HepG2 (cell line): ENCODE measurements at regions not wholly inside any gene's neighbourhood (a gene's known extent, or its start where the extent isn't known, plus 50 kb on each side); places are given as distances from the start of the nearest gene placed in this dataset.

ENCODE experiments used
- ATAC-seq: fragments of 200-7000 bp; cut with Tn5 transposase; 3 replicates; pipeline ENCODE4 v1.9.1; 2020; ENCODE audit warnings: mild to moderate bottlenecking, moderate library complexity
- BruUV-seq: library from RNA; stranded (reverse); fragments of 400-500 nt; replicated peaks from 2 replicates; lab custom pipeline; 2021; lab: Mats Ljungman, UMichigan
- CTCF ChIA-PET: fragments of 300-600 bp; formaldehyde crosslinking; extraction: SDS; loops from one replicate; lab custom pipeline; 2021; ENCODE audit warnings: low total read pairs, inconsistent platforms, low intra/inter-chr PET ratio; lab: Yijun Ruan, JAX
- POLR2A ChIA-PET: fragments of 350-600 bp; sonication (Branson Sonifier 250); formaldehyde crosslinking; loops from one replicate; lab custom pipeline; 2020; ENCODE audit warnings: antibody characterized with exemption, inconsistent platforms; lab: Yijun Ruan, JAX
- DNase-seq: peaks from one replicate; pipeline ENCODE4 v3.0.0-alpha.2; 2015; ENCODE audit warnings: low spot score
- FAIRE-seq: peaks from 3 replicates; lab custom pipeline; 2011; peaks lifted over from hg19 to GRCh38; lab: Jason Lieb, UNC
- H2AFZ ChIP-seq: one replicate; pipeline ENCODE4 v1.6.1; 2011; ENCODE audit warnings: low read length, inconsistent platforms
- H3K27ac ChIP-seq: fragments of 300-600 bp; 3 replicates; pipeline ENCODE4 v1.8.0; 2011; ENCODE audit warnings: mixed run types, mild to moderate bottlenecking, mixed read lengths, low read length, inconsistent platforms; ENCODE audit not compliant: insufficient read depth; ENCODE audit errors: extremely low read length
- H3K27me3 ChIP-seq, 2 experiments: fragments of 200-600 bp in 1 of 2; 2 replicates in 1 of 2; 3 replicates in 1 of 2; pipeline versions ENCODE4 v1.6.0 to v1.8.0; 2011; ENCODE audit warnings: low read length in 2 of 2, mild to moderate bottlenecking in 2 of 2, moderate library complexity in 2 of 2, inconsistent platforms in 1 of 2; ENCODE audit not compliant: insufficient read depth in 2 of 2, control insufficient read depth in 1 of 2
- H3K36me3 ChIP-seq, 2 experiments: fragments of 200-600 bp in 1 of 2; replicated peaks in 1 of 2; 2 replicates in 1 of 2; 3 replicates in 1 of 2; pipeline versions ENCODE4 v1.5.1 to v1.8.0; 2011; ENCODE audit warnings: low read length in 2 of 2, inconsistent platforms in 1 of 2; ENCODE audit not compliant: insufficient read depth in 2 of 2, control insufficient read depth in 1 of 2
- H3K4me1 ChIP-seq: 2 replicates; pipeline ENCODE4 v1.5.1; 2012; ENCODE audit warnings: low read length, inconsistent platforms; ENCODE audit not compliant: insufficient read depth
- H3K4me2 ChIP-seq: 2 replicates; pipeline ENCODE4 v1.6.0; 2011; ENCODE audit warnings: low read depth, low read length, inconsistent platforms
- H3K4me3 ChIP-seq, 3 experiments: fragments of 200-600 bp in 1 of 3; sonication (generic), shearing (Covaris generic) in 1 of 3; replicated peaks in 1 of 3; 2 replicates each; pipeline ENCODE4 v1.5.1; 2011 to 2016; ENCODE audit warnings: low read length in 3 of 3, inconsistent platforms in 2 of 3, low read depth in 2 of 3, mild to moderate bottlenecking in 2 of 3, control low read depth in 1 of 3, mixed read lengths in 1 of 3; ENCODE audit not compliant: insufficient read depth in 1 of 3
- H3K79me2 ChIP-seq: one replicate; pipeline ENCODE4 v1.6.1; 2011; ENCODE audit warnings: low read length, inconsistent platforms; ENCODE audit not compliant: insufficient read depth
- H3K9ac ChIP-seq: 2 replicates; pipeline ENCODE4 v1.6.0; 2011; ENCODE audit warnings: mild to moderate bottlenecking, low read depth, low read length, inconsistent platforms; ENCODE audit not compliant: insufficient read depth
- H3K9me3 ChIP-seq: 2 replicates; pipeline ENCODE4 v1.5.1; 2012; ENCODE audit warnings: mild to moderate bottlenecking, low read length
- H4K20me1 ChIP-seq: 2 replicates; pipeline ENCODE4 v1.6.0; 2011; ENCODE audit warnings: inconsistent platforms, mild to moderate bottlenecking, low read length, moderate library complexity; ENCODE audit not compliant: insufficient read depth
- SMARCE1 ChIP-seq: fragments of 450-650 bp; IDR thresholded peaks from 2 replicates; pipeline ENCODE4 v1.6.1; 2017; ENCODE audit warnings: borderline replicate concordance
- ZNF549 ChIP-seq: sonication (generic); formaldehyde crosslinking; IDR thresholded peaks from 2 replicates; pipeline ENCODE4 v1.5.0; 2020; ENCODE audit warnings: missing genetic modification reagents
- ZNF775 ChIP-seq: sonication (generic); formaldehyde crosslinking; IDR thresholded peaks from 2 replicates; pipeline ENCODE4 v1.4.0; 2020; ENCODE audit warnings: missing genetic modification reagents, mild to moderate bottlenecking, moderate library complexity, borderline replicate concordance
- WGBS: methylation state at CpG from one replicate; pipeline ENCODE4 v1.1.6; 2017; ENCODE audit warnings: low lambda C conversion rate; 5-methylcytosine and 5-hydroxymethylcytosine counted together
- in situ Hi-C: cut with HindIII; loops from 2 replicates; pipeline ENCODE4 v1.10.0; 2017; ENCODE audit warnings: low pct_unique_long_range_greater_than_20kb; ENCODE audit not compliant: extremely low pct_ligation_motif_present
- intact Hi-C: fragments of 100-400 bp; cut with micrococcal nuclease; formaldehyde crosslinking; loops from one replicate; pipeline ENCODE4 v1.10.0; 2022; ENCODE audit not compliant: unreplicated experiment
- TF ChIP-seq, protein P1 (sequence below): sonication (generic); formaldehyde crosslinking; IDR thresholded peaks from 2 replicates; pipeline ENCODE4 v1.8.1; 2023; ENCODE audit warnings: missing genetic modification reagents, inconsistent platforms, borderline replicate concordance
- TF ChIP-seq, protein P2 (sequence below): sonication (generic); formaldehyde crosslinking; IDR thresholded peaks from 2 replicates; pipeline ENCODE4 v1.4.0; 2020; ENCODE audit warnings: mild to moderate bottlenecking, missing genetic modification reagents, borderline replicate concordance

DNA sequence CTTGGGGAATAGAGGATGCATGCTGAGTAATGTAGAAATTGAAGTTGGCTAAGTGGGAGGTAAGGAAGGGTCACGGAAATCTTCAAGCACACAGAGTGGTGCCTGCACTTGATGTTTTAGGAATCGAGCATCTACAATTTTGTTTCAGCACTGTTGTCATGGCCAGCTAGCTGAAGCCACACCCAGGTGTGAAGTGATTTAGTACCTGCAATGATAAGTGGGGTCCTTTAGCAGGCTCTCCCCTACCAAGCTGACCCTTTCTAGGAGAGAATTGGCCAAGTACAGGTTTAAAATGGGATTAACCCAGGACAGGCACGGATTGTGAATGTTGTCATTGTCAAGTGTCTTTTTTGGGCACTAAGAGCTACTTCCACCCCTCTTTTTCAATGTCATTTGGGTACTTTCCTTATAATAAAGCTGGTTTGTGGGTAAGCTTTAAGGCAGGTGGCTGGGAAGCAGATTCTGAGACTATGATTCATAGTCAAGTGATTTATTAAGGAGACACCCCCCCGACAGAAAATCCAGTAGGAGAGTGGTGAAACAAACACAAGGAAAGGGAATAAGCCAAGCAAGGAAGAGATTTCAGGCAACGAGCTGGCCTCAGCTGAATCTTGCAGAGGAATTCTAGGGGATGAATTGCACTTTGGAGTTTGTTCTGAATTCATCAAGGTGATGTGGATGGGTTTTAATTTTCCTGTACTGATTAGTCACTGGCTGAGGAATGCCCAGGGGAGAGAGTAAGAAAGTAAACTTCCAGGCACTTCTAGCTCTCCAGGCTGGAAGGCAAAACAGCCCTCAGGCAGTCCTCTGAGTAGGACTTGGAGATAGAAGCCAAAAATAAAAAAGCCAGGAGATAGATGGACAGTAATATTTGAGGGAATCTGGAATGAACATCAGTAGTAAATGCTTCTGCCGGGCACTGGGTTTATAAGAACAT lies 1128.4 kb downstream of the SORCS3 start:
- Histone ChIP-seq H4K20me1 (no peaks in the 10 kb centered on the region), H3K9ac (no peak overlapping the region), H3K4me2 (no peak overlapping the region), H3K27me3 (no peaks in the 10 kb centered on the region), H3K79me2 (no peaks in the 10 kb centered on the region), H3K36me3 (no peaks in the 10 kb centered on the region), H3K4me1 (no peaks in the 10 kb centered on the region), H3K27ac (no peak overlapping the region), H3K9me3 (peaks cover 5% of the 10 kb centered on the region; the same call in 1 of the 2 replicates), H3K4me3 (no peak overlapping the region), H2AFZ (no peak overlapping the region)
- FAIRE-seq (no peak), DNase-seq (no peak), ATAC-seq (no peak)
- TF ChIP-seq SMARCE1 (no peak), ZNF775 (CRISPR knock-in tag) (no peak), ZNF549 (CRISPR knock-in tag) (no peak)
- TF ChIP-seq, protein P1, sequence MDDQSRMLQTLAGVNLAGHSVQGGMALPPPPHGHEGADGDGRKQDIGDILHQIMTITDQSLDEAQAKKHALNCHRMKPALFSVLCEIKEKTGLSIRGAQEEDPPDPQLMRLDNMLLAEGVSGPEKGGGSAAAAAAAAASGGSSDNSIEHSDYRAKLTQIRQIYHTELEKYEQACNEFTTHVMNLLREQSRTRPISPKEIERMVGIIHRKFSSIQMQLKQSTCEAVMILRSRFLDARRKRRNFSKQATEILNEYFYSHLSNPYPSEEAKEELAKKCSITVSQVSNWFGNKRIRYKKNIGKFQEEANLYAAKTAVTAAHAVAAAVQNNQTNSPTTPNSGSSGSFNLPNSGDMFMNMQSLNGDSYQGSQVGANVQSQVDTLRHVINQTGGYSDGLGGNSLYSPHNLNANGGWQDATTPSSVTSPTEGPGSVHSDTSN = no peak
- TF ChIP-seq, protein P2, sequence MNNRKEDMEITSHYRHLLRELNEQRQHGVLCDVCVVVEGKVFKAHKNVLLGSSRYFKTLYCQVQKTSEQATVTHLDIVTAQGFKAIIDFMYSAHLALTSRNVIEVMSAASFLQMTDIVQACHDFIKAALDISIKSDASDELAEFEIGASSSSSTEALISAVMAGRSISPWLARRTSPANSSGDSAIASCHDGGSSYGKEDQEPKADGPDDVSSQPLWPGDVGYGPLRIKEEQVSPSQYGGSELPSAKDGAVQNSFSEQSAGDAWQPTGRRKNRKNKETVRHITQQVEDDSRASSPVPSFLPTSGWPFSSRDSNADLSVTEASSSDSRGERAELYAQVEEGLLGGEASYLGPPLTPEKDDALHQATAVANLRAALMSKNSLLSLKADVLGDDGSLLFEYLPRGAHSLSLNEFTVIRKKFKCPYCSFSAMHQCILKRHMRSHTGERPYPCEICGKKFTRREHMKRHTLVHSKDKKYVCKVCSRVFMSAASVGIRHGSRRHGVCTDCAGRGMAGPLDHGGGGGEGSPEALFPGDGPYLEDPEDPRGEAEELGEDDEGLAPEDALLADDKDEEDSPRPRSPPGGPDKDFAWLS = no peak
- 1% methylated on average over 6 of the region's 6 CpGs for WGBS
- in situ Hi-C loops (no loop called here), intact Hi-C loops (no loop called here)
- POLR2A ChIA-PET = no interaction called here
- BruUV-seq = no TSS peak
- CTCF ChIA-PET = no interaction called here
